ENCODE measurements at regions not wholly inside any gene's neighbourhood (a gene's known extent, or its start where the extent isn't known, plus 50 kb on each side); places are given as distances from the start of the nearest gene placed in this dataset.
A peak's percentile ranks its signal among the peaks of the same experiment; 100 is the strongest.

GRCh38 chr11:79956061-79956460 lies 515.2 kb upstream of the TENM4 start:
- Histone ChIP-seq H3K4me3 (replicated peaks; ENCODE audit: low read depth, low read length) (no peak overlapping the region), H3K27me3 (replicated peaks; ENCODE audit: control insufficient read depth, insufficient read depth, low read length) (no peaks in the 10 kb centered on the region), H3K36me3 (ENCODE audit: control insufficient read depth, insufficient read depth, low read length) (no peaks in the 10 kb centered on the region)
- DNase-seq (ENCODE audit: extremely low read depth, insufficient read length), result no peak
- no peak for TF ChIP-seq CTCF (IDR thresholded peaks at IDR 0.05; ENCODE audit: insufficient read depth, low read length, poor library complexity, severe bottlenecking)

- Histone ChIP-seq H3K27me3 (replicated peaks; ENCODE audit: control insufficient read depth, insufficient read depth, low read length) (no peaks in the 10 kb centered on the region), H3K36me3 (ENCODE audit: control insufficient read depth, insufficient read depth, low read length) (no peaks in the 10 kb centered on the region), H3K4me3 (replicated peaks; ENCODE audit: low read depth, low read length) (no peak overlapping the region)
- DNase-seq (ENCODE audit: extremely low read depth, insufficient read length), result no peak
- TF ChIP-seq CTCF (IDR thresholded peaks at IDR 0.05; ENCODE audit: insufficient read depth, low read length, poor library complexity, severe bottlenecking), result no peak
These were observed 512.8 kb upstream of the TENM4 start for GRCh38 chr11:79953629-79954028.

- TF ChIP-seq CTCF (IDR thresholded peaks at IDR 0.05; ENCODE audit: insufficient read depth, low read length, poor library complexity, severe bottlenecking), result no peak
- DNase-seq (ENCODE audit: extremely low read depth, insufficient read length), result no peak
- no peak overlapping the region for H3K4me3 ChIP-seq (replicated peaks; ENCODE audit: low read depth, low read length)
- H3K27me3 ChIP-seq (replicated peaks; ENCODE audit: control insufficient read depth, insufficient read depth, low read length), result no peaks in the 10 kb centered on the region
- H3K36me3 ChIP-seq (ENCODE audit: control insufficient read depth, insufficient read depth, low read length), result no peaks in the 10 kb centered on the region
These were observed 509.9 kb upstream of the TENM4 start for GRCh38 chr11:79950741-79951140.

GRCh38 chr11:79950172-79950571 lies 509.3 kb upstream of the TENM4 start:
- H3K36me3 ChIP-seq (ENCODE audit: control insufficient read depth, insufficient read depth, low read length), result no peaks in the 10 kb centered on the region
- peak; percentile 9 for TF ChIP-seq CTCF (IDR thresholded peaks at IDR 0.05; ENCODE audit: insufficient read depth, low read length, poor library complexity, severe bottlenecking)
- DNase-seq (ENCODE audit: extremely low read depth, insufficient read length), result no peak
- no peaks in the 10 kb centered on the region for H3K27me3 ChIP-seq (replicated peaks; ENCODE audit: control insufficient read depth, insufficient read depth, low read length)
- no peak overlapping the region for H3K4me3 ChIP-seq (replicated peaks; ENCODE audit: low read depth, low read length)

- Histone ChIP-seq H3K27me3 (replicated peaks; ENCODE audit: control insufficient read depth, insufficient read depth, low read length) (no peaks in the 10 kb centered on the region), H3K36me3 (ENCODE audit: control insufficient read depth, insufficient read depth, low read length) (no peaks in the 10 kb centered on the region), H3K4me3 (replicated peaks; ENCODE audit: low read depth, low read length) (no peak overlapping the region)
- TF ChIP-seq CTCF (IDR thresholded peaks at IDR 0.05; ENCODE audit: insufficient read depth, low read length, poor library complexity, severe bottlenecking), result no peak
- no peak for DNase-seq (ENCODE audit: extremely low read depth, insufficient read length)
These were observed 508.7 kb upstream of the TENM4 start for GRCh38 chr11:79949574-79949973.

- no peaks in the 10 kb centered on the region for H3K36me3 ChIP-seq (ENCODE audit: control insufficient read depth, insufficient read depth, low read length)
- no peak for TF ChIP-seq CTCF (IDR thresholded peaks at IDR 0.05; ENCODE audit: insufficient read depth, low read length, poor library complexity, severe bottlenecking)
- H3K4me3 ChIP-seq (replicated peaks; ENCODE audit: low read depth, low read length), result no peak overlapping the region
- no peaks in the 10 kb centered on the region for H3K27me3 ChIP-seq (replicated peaks; ENCODE audit: control insufficient read depth, insufficient read depth, low read length)
- no peak for DNase-seq (ENCODE audit: extremely low read depth, insufficient read length)
These were observed 501.8 kb upstream of the TENM4 start for GRCh38 chr11:79942646-79943045.

All from GM06990 (cell line).